K562 (cell line): ENCODE measurements at regions not wholly inside any gene's neighbourhood (a gene's known extent, or its start where the extent isn't known, plus 50 kb on each side); places are given as distances from the start of the nearest gene placed in this dataset.

Source experiments
- BCLAF1 ChIP-seq, 2 experiments: fragments of 450-650 bp in 1 of 2; IDR thresholded peaks; 2 replicates each; pipeline ENCODE4 v1.6.1; 2011 to 2017; ENCODE audit warnings: low read depth in 2 of 2, antibody characterized with exemption in 1 of 2, borderline replicate concordance in 1 of 2, low read length in 1 of 2, mild to moderate bottlenecking in 1 of 2, mixed read lengths in 1 of 2; ENCODE audit not compliant: control insufficient read depth in 1 of 2
- DPF2 ChIP-seq: fragments of 450-650 bp; IDR thresholded peaks from 2 replicates; pipeline ENCODE4 v1.6.1; 2016
- HBP1 ChIP-seq: fragments of 450-650 bp; formaldehyde crosslinking; IDR thresholded peaks from 2 replicates; pipeline ENCODE4 v1.4.0; 2022; ENCODE audit warnings: missing genetic modification characterization
- IRF2 ChIP-seq: sonication (generic); formaldehyde crosslinking; IDR thresholded peaks from 2 replicates; pipeline ENCODE4 v1.8.1; 2022; ENCODE audit warnings: mild to moderate bottlenecking, missing genetic modification reagents
- SNRNP70 ChIP-seq: fragments of 200-400 bp; formaldehyde crosslinking; optimal IDR thresholded peaks from 2 replicates; pipeline ENCODE3; 2017; ENCODE audit warnings: low read depth, low read length
- TSC22D4 ChIP-seq: fragments of 450-650 bp; IDR thresholded peaks from 2 replicates; pipeline ENCODE4 v1.6.1; 2016; ENCODE audit warnings: missing genetic modification characterization, missing biosample characterization, control low read depth
- ZNF24 ChIP-seq: fragments of 450-650 bp; IDR thresholded peaks from 2 replicates; pipeline ENCODE4 v1.6.1; 2016
- ZNF280A ChIP-seq: fragments of 450-650 bp; IDR thresholded peaks from 2 replicates; pipeline ENCODE4 v1.6.1; 2018; ENCODE audit warnings: mild to moderate bottlenecking, low read depth; ENCODE audit not compliant: partially characterized antibody

GRCh38 chr5:133750356-133750755 is 138.0 kb upstream of the FSTL4 start (continued):
- TF ChIP-seq SNRNP70 = no peak
- no peak for TF ChIP-seq ZNF24
- TF ChIP-seq DPF2 = no peak
- no peak for TF ChIP-seq HBP1 (CRISPR knock-in tag)
- no peak for TF ChIP-seq ZNF280A
- no peak for TF ChIP-seq IRF2
- no peak for TF ChIP-seq TSC22D4 (tag)
- no peak for TF ChIP-seq BCLAF1 (IDR thresholded peaks at IDR 0.05; ENCODE audit: borderline replicate concordance in 1 of 2, control insufficient read depth in 1 of 2, low read depth in 2 of 2, low read length in 1 of 2)
- TF ChIP-seq, all 486 proteins: peak for 0
